Bronchial epithelial cell (primary cell): ENCODE measurements at regions not wholly inside any gene's neighbourhood (a gene's known extent, or its start where the extent isn't known, plus 50 kb on each side); places are given as distances from the start of the nearest gene placed in this dataset.
"Not testable (repeated sequence)": the region's sequence is repeated elsewhere in the genome, so short reads cannot be mapped to it uniquely, and the experiment has no call there.

Experiments
- DNase-seq: peaks from one replicate; pipeline ENCODE4 v3.0.0-alpha.2; 2010; ENCODE audit warnings: low read depth
- FAIRE-seq: peaks from 2 replicates; lab custom pipeline; 2011; peaks lifted over from hg19 to GRCh38; lab: Jason Lieb, UNC
- H3K27me3 ChIP-seq: 2 replicates; pipeline ENCODE4 v1.5.1; 2011; ENCODE audit warnings: low read length; ENCODE audit not compliant: control insufficient read depth, insufficient read depth
- H3K36me3 ChIP-seq: 2 replicates; pipeline ENCODE4 v1.5.1; 2011; ENCODE audit warnings: low read length; ENCODE audit not compliant: control insufficient read depth, insufficient read depth
- H3K4me3 ChIP-seq: 2 replicates; pipeline ENCODE4 v1.5.1; 2011; ENCODE audit warnings: mild to moderate bottlenecking, low read depth, low read length, control low read depth
- TF ChIP-seq, protein P1 (sequence below): IDR thresholded peaks from 2 replicates; pipeline ENCODE4 v1.5.1; 2011; ENCODE audit warnings: mild to moderate bottlenecking, moderate library complexity, low read length, control low read depth, inconsistent platforms; ENCODE audit not compliant: insufficient read depth, severe bottlenecking

- DNase-seq: no peak
- TF ChIP-seq, protein P1, sequence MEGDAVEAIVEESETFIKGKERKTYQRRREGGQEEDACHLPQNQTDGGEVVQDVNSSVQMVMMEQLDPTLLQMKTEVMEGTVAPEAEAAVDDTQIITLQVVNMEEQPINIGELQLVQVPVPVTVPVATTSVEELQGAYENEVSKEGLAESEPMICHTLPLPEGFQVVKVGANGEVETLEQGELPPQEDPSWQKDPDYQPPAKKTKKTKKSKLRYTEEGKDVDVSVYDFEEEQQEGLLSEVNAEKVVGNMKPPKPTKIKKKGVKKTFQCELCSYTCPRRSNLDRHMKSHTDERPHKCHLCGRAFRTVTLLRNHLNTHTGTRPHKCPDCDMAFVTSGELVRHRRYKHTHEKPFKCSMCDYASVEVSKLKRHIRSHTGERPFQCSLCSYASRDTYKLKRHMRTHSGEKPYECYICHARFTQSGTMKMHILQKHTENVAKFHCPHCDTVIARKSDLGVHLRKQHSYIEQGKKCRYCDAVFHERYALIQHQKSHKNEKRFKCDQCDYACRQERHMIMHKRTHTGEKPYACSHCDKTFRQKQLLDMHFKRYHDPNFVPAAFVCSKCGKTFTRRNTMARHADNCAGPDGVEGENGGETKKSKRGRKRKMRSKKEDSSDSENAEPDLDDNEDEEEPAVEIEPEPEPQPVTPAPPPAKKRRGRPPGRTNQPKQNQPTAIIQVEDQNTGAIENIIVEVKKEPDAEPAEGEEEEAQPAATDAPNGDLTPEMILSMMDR: no peak
- no peak for FAIRE-seq
- H3K36me3 ChIP-seq: no peaks in the 10 kb centered on the region
- no peak overlapping the region for H3K4me3 ChIP-seq
- peaks cover 4% of the 10 kb centered on the region for H3K27me3 ChIP-seq
These were observed 174.9 kb upstream of the RPH3A start for GRCh38 chr12:112616469-112617152.

DNA sequence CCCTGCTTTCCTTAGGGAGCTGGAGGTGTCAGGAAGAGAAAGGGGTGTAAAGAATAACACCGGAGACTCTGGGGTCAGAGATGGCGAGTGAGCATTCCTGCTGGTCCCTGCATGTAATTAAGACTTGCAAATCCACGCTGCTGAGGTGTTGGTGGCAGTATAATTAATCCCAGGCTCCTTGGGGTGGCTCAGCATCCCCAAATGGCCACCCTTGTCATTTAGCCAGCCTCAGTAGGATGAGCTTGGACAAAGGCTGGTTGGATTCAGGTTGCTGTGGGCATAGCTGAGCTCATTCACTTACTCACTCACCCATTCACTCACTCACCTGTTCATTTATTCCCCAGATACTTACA lies 174.4 kb upstream of the RPH3A start:
- DNase-seq: no peak
- Histone ChIP-seq H3K36me3 (no peaks in the 10 kb centered on the region), H3K27me3 (peaks cover 4% of the 10 kb centered on the region), H3K4me3 (no peak overlapping the region)
- TF ChIP-seq, protein P1: no peak
- FAIRE-seq: no peak

GRCh38 chr12:112627851-112628250 lies 163.7 kb upstream of the RPH3A start:
- no peaks in the 10 kb centered on the region for H3K36me3 ChIP-seq
- DNase-seq (no peak), FAIRE-seq (no peak)
- no peaks in the 10 kb centered on the region for H3K27me3 ChIP-seq
- H3K4me3 ChIP-seq: no peak overlapping the region
- TF ChIP-seq, protein P1: no peak

DNA sequence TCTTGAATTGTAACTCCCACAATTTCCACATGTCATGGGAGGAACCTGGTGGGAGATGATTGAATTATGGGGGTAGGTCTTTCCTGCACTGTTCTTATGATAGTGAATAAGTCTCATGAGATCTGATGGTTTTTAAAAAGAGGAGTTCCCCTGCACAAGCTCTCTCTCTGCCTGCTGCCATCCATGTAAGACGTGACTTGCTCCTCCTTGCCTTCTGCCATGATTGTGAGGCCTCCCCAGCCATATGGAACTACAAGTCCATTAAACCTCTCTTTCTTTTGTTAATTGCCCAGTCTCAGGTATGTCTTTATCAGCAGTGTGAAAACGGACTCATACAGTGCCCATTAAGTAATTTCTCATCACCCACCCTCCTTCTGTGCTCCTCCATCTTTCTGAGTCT lies 159.6 kb upstream of the RPH3A start:
- H3K4me3 ChIP-seq, H3K27me3 ChIP-seq, H3K36me3 ChIP-seq, DNase-seq, FAIRE-seq: not testable (repeated sequence)

DNA sequence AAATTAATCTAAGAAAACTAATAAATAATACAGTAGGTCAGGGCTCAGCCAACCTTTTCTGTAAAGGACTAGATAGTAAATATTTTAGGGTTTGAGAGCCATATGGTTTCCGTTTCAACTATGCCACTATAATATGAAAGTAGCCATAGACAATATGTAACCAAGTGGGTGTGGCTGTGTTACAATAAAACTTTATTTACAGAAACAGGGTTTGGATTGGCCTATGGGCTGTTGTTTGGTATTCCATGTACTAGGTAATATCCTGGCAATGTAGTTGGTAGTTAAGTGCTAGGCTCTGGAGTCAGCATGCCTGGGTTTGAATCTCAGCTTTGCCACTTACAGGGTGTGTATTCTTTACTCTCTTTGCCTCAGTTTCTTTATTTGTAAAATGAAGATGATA lies 156.5 kb upstream of the RPH3A start:
- TF ChIP-seq, protein P1: no peak
- DNase-seq (no peak), FAIRE-seq (no peak)
- no peaks in the 10 kb centered on the region for H3K27me3 ChIP-seq
- no peak overlapping the region for H3K4me3 ChIP-seq
- H3K36me3 ChIP-seq: no peaks in the 10 kb centered on the region

GRCh38 chr12:112638420-112638819 lies 153.1 kb upstream of the RPH3A start:
- H3K4me3 ChIP-seq: no peak overlapping the region
- H3K27me3 ChIP-seq: no peaks in the 10 kb centered on the region
- no peaks in the 10 kb centered on the region for H3K36me3 ChIP-seq
- DNase-seq (no peak), FAIRE-seq (no peak)
- TF ChIP-seq, protein P1: no peak
